RWPE2 (cell line): ENCODE measurements at regions not wholly inside any gene's neighbourhood (a gene's known extent, or its start where the extent isn't known, plus 50 kb on each side); places are given as distances from the start of the nearest gene placed in this dataset.

Source experiments
- ATAC-seq: fragments of 200-7000 bp; cut with Tn5 transposase; 3 replicates; pipeline ENCODE4 v1.9.1; 2021; ENCODE audit warnings: low read depth
- DNase-seq: peaks from one replicate; pipeline ENCODE4 v3.0.0-alpha.2; 2020; ENCODE audit warnings: low spot score
- H3K27ac ChIP-seq: fragments of 450-650 bp; 2 replicates; pipeline ENCODE4 v1.5.1; 2017; ENCODE audit warnings: mild to moderate bottlenecking; ENCODE audit not compliant: poor library complexity, severe bottlenecking
- H3K27me3 ChIP-seq: fragments of 250-450 bp; sonication (Bioruptor Pico); 2 replicates; pipeline ENCODE4 v1.5.1; 2021; ENCODE audit warnings: mild to moderate bottlenecking, moderate library complexity; ENCODE audit not compliant: insufficient read depth, poor library complexity, severe bottlenecking
- H3K36me3 ChIP-seq: fragments of 250-450 bp; sonication (Bioruptor Pico); 2 replicates; pipeline ENCODE4 v1.5.1; 2020; ENCODE audit warnings: low read depth, mild to moderate bottlenecking, moderate library complexity
- H3K4me1 ChIP-seq: fragments of 250-450 bp; sonication (Bioruptor Pico); 2 replicates; pipeline ENCODE4 v1.5.1; 2021; ENCODE audit warnings: mild to moderate bottlenecking, moderate library complexity; ENCODE audit not compliant: insufficient read depth, poor library complexity, severe bottlenecking
- H3K4me3 ChIP-seq: fragments of 250-450 bp; sonication (Bioruptor Pico); 2 replicates; pipeline ENCODE4 v1.5.1; 2021; ENCODE audit warnings: mild to moderate bottlenecking, moderate library complexity; ENCODE audit not compliant: severe bottlenecking
- H3K9me3 ChIP-seq: fragments of 250-450 bp; sonication (Bioruptor Pico); 2 replicates; pipeline ENCODE4 v1.5.1; 2021; ENCODE audit warnings: mild to moderate bottlenecking, moderate library complexity; ENCODE audit not compliant: severe bottlenecking
- CTCF ChIP-seq: fragments of 450-650 bp; IDR thresholded peaks from one replicate; pipeline ENCODE4 v1.5.1; 2017; ENCODE audit warnings: mild to moderate bottlenecking, moderate library complexity; ENCODE audit not compliant: poor library complexity, severe bottlenecking

- Histone ChIP-seq H3K27ac (no peak overlapping the region), H3K9me3 (no peaks in the 10 kb centered on the region), H3K36me3 (no peaks in the 10 kb centered on the region), H3K4me1 (no peaks in the 10 kb centered on the region), H3K27me3 (no peaks in the 10 kb centered on the region), H3K4me3 (no peak overlapping the region)
- ATAC-seq (no peak), DNase-seq (no peak)
- no peak for TF ChIP-seq CTCF
These were observed 166.2 kb downstream of the ZNF365 start for GRCh38 chr10:62540389-62540788.

- no peak for ATAC-seq
- Histone ChIP-seq H3K36me3 (no peaks in the 10 kb centered on the region), H3K4me1 (no peaks in the 10 kb centered on the region), H3K27ac (no peak overlapping the region), H3K4me3 (no peak overlapping the region), H3K9me3 (no peaks in the 10 kb centered on the region), H3K27me3 (no peaks in the 10 kb centered on the region)
- TF ChIP-seq CTCF, result no peak
- no peak for DNase-seq
These were observed 167.6 kb downstream of the ZNF365 start for GRCh38 chr10:62541811-62542210.

- Histone ChIP-seq H3K27me3 (no peaks in the 10 kb centered on the region), H3K36me3 (no peaks in the 10 kb centered on the region), H3K9me3 (no peaks in the 10 kb centered on the region), H3K4me1 (no peaks in the 10 kb centered on the region), H3K27ac (no peak overlapping the region), H3K4me3 (no peak overlapping the region)
- TF ChIP-seq CTCF, result no peak
- no peak for DNase-seq
- ATAC-seq, result no peak
These were observed 169.6 kb downstream of the ZNF365 start for GRCh38 chr10:62543571-62544355.

GRCh38 chr10:62545160-62546066 lies 171.2 kb downstream of the ZNF365 start:
- Histone ChIP-seq H3K4me1 (no peaks in the 10 kb centered on the region), H3K36me3 (no peaks in the 10 kb centered on the region), H3K4me3 (no peak overlapping the region), H3K9me3 (no peaks in the 10 kb centered on the region), H3K27me3 (no peaks in the 10 kb centered on the region), H3K27ac (no peak overlapping the region)
- DNase-seq (no peak), ATAC-seq (no peak)
- TF ChIP-seq CTCF, result no peak
